Activated T-helper 17 cell treated with anti-CD3 and anti-CD28 coated beads, Interleukin-2, amount 50 U/mL, for 72 hours (primary cell): ENCODE measurements at regions not wholly inside any gene's neighbourhood (a gene's known extent, or its start where the extent isn't known, plus 50 kb on each side); places are given as distances from the start of the nearest gene placed in this dataset.

Experiments used
- ATAC-seq: fragments of 150-1000 bp; cut with Tn5 transposase; replicated peaks from 2 replicates; pipeline ENCODE4 v1.10.0; 2021; ENCODE audit warnings: mild to moderate bottlenecking, moderate library complexity
- H3K27ac Mint-ChIP-seq: one replicate; pipeline ENCODE4 v1.8.0; 2022; ENCODE audit warnings: mixed read lengths
- H3K27me3 Mint-ChIP-seq: one replicate; pipeline ENCODE4 v1.8.0; 2022; ENCODE audit warnings: mixed read lengths
- H3K36me3 Mint-ChIP-seq: one replicate; pipeline ENCODE4 v1.8.0; 2022; ENCODE audit warnings: low read depth, mild to moderate bottlenecking, mixed read lengths
- H3K4me1 Mint-ChIP-seq: one replicate; pipeline ENCODE4 v1.8.0; 2022; ENCODE audit warnings: mixed read lengths
- H3K4me3 Mint-ChIP-seq: one replicate; pipeline ENCODE4 v1.8.0; 2022; ENCODE audit warnings: mild to moderate bottlenecking, mixed read lengths
- H3K9me3 Mint-ChIP-seq: one replicate; pipeline ENCODE4 v1.8.0; 2022; ENCODE audit warnings: mixed read lengths

- Mint-ChIP-seq H3K4me1 (no peaks in the 10 kb centered on the region), H3K27ac (no peak overlapping the region), H3K27me3 (no peaks in the 10 kb centered on the region), H3K9me3 (peaks cover 5% of the 10 kb centered on the region), H3K36me3 (peaks cover 8% of the 10 kb centered on the region), H3K4me3 (no peak overlapping the region)
- no peak for ATAC-seq
Observed at GRCh38 chr2:18648161-18648560, 58.8 kb upstream of the NT5C1B start.

GRCh38 chr2:18647731-18648130 is 58.4 kb upstream of the NT5C1B start:
- Mint-ChIP-seq H3K36me3 (peaks cover 8% of the 10 kb centered on the region), H3K4me1 (no peaks in the 10 kb centered on the region), H3K27me3 (no peaks in the 10 kb centered on the region), H3K27ac (no peak overlapping the region), H3K4me3 (no peak overlapping the region), H3K9me3 (peaks cover 5% of the 10 kb centered on the region)
- ATAC-seq: no peak

GRCh38 chr2:18645315-18645714 is 55.9 kb upstream of the NT5C1B start:
- no peak overlapping the region for H3K4me3 Mint-ChIP-seq
- no peaks in the 10 kb centered on the region for H3K27me3 Mint-ChIP-seq
- peaks cover 8% of the 10 kb centered on the region for H3K36me3 Mint-ChIP-seq
- H3K4me1 Mint-ChIP-seq: no peaks in the 10 kb centered on the region
- no peak for ATAC-seq
- no peak overlapping the region for H3K27ac Mint-ChIP-seq
- peaks cover 5% of the 10 kb centered on the region for H3K9me3 Mint-ChIP-seq

GRCh38 chr2:18644115-18644462 is 54.7 kb upstream of the NT5C1B start:
- no peak for ATAC-seq

GRCh38 chr2:18643326-18644114 is 54.2 kb upstream of the NT5C1B start:
- no peaks in the 10 kb centered on the region for H3K4me1 Mint-ChIP-seq
- H3K4me3 Mint-ChIP-seq: no peak overlapping the region
- H3K27me3 Mint-ChIP-seq: no peaks in the 10 kb centered on the region
- no peak overlapping the region for H3K27ac Mint-ChIP-seq
- H3K36me3 Mint-ChIP-seq: peaks cover 8% of the 10 kb centered on the region
- peaks cover 5% of the 10 kb centered on the region for H3K9me3 Mint-ChIP-seq
- ATAC-seq: no peak

More at GRCh38 chr2:18644115-18644462, 54.7 kb upstream of the NT5C1B start:
- H3K36me3 Mint-ChIP-seq: peaks cover 8% of the 10 kb centered on the region
- H3K9me3 Mint-ChIP-seq: peaks cover 5% of the 10 kb centered on the region
- no peak overlapping the region for H3K4me3 Mint-ChIP-seq
- no peaks in the 10 kb centered on the region for H3K4me1 Mint-ChIP-seq
- no peak overlapping the region for H3K27ac Mint-ChIP-seq
- no peaks in the 10 kb centered on the region for H3K27me3 Mint-ChIP-seq

- H3K4me3 Mint-ChIP-seq: no peak overlapping the region
- peaks cover 11% of the 10 kb centered on the region for H3K9me3 Mint-ChIP-seq
Observed at GRCh38 chr2:18641823-18642222, 52.5 kb upstream of the NT5C1B start.

GRCh38 chr2:18639756-18640453 is 50.5 kb upstream of the NT5C1B start:
- Mint-ChIP-seq H3K9me3 (peaks cover 10% of the 10 kb centered on the region), H3K4me3 (no peak overlapping the region), H3K4me1 (no peaks in the 10 kb centered on the region), H3K36me3 (peaks cover 21% of the 10 kb centered on the region), H3K27ac (no peak overlapping the region), H3K27me3 (no peaks in the 10 kb centered on the region)
- no peak for ATAC-seq

More at GRCh38 chr2:18641823-18642222, 52.5 kb upstream of the NT5C1B start:
- H3K27ac Mint-ChIP-seq: no peak overlapping the region
- no peaks in the 10 kb centered on the region for H3K27me3 Mint-ChIP-seq
- peaks cover 8% of the 10 kb centered on the region for H3K36me3 Mint-ChIP-seq
- no peaks in the 10 kb centered on the region for H3K4me1 Mint-ChIP-seq
- ATAC-seq: no peak
